HG03378 (cell line): ENCODE measurements at regions not wholly inside any gene's neighbourhood (a gene's known extent, or its start where the extent isn't known, plus 50 kb on each side); places are given as distances from the start of the nearest gene placed in this dataset.
"Not testable (repeated sequence)": the region's sequence is repeated elsewhere in the genome, so short reads cannot be mapped to it uniquely, and the experiment has no call there.

ENCODE experiments used
- ATAC-seq: cut with Tn5 transposase; IDR thresholded peaks from one replicate; pipeline ENCODE4 v1.9.1; 2021; ENCODE audit warnings: mild to moderate bottlenecking, moderate library complexity; ENCODE audit not compliant: unreplicated experiment

- no peak for ATAC-seq
Observed at GRCh38 chr13:61670384-61671161, 254.9 kb upstream of the PCDH20 start.

- ATAC-seq, result no peak
Observed at GRCh38 chr13:61664801-61665705, 249.4 kb upstream of the PCDH20 start.

GRCh38 chr13:61654481-61654880 is 238.8 kb upstream of the PCDH20 start:
- no peak for ATAC-seq

GRCh38 chr13:61648547-61648946 is 232.9 kb upstream of the PCDH20 start:
- ATAC-seq, result no peak

GRCh38 chr13:61612192-61612591 is 196.5 kb upstream of the PCDH20 start:
- ATAC-seq, result no peak

GRCh38 chr13:61608138-61608537 is 192.5 kb upstream of the PCDH20 start:
- ATAC-seq, result no peak

GRCh38 chr13:61600360-61601033 is 184.8 kb upstream of the PCDH20 start:
- no peak for ATAC-seq

- ATAC-seq, result no peak
Observed at GRCh38 chr13:61592489-61592888, 176.8 kb upstream of the PCDH20 start.

GRCh38 chr13:61575973-61576372 is 160.3 kb upstream of the PCDH20 start:
- ATAC-seq, result no peak

GRCh38 chr13:61563645-61564044 is 148.0 kb upstream of the PCDH20 start:
- ATAC-seq, result no peak

- ATAC-seq, result no peak
Observed at GRCh38 chr13:61546911-61547310, 131.3 kb upstream of the PCDH20 start.

- no peak for ATAC-seq
Observed at GRCh38 chr13:61546413-61546812, 130.8 kb upstream of the PCDH20 start.

- ATAC-seq, result no peak
Observed at GRCh38 chr13:61536433-61536832, 120.8 kb upstream of the PCDH20 start.

- peak; percentile 45 for ATAC-seq
Observed at GRCh38 chr13:61531383-61532065, 115.9 kb upstream of the PCDH20 start.

GRCh38 chr13:61519214-61519613 is 103.6 kb upstream of the PCDH20 start:
- not testable (repeated sequence) for ATAC-seq

- no peak for ATAC-seq
Observed at GRCh38 chr13:61508936-61509335, 93.3 kb upstream of the PCDH20 start.

GRCh38 chr13:61500176-61500575 is 84.5 kb upstream of the PCDH20 start:
- ATAC-seq, result no peak

GRCh38 chr13:61495648-61496047 is 80.0 kb upstream of the PCDH20 start:
- ATAC-seq, result no peak

GRCh38 chr13:61493556-61493955 is 77.9 kb upstream of the PCDH20 start:
- ATAC-seq, result not testable (repeated sequence)

- no peak for ATAC-seq
Observed at GRCh38 chr13:61486496-61486895, 70.8 kb upstream of the PCDH20 start.
